NT2/D1 (cell line): ENCODE measurements at regions not wholly inside any gene's neighbourhood (a gene's known extent, or its start where the extent isn't known, plus 50 kb on each side); places are given as distances from the start of the nearest gene placed in this dataset.

Experiments
- SUZ12 ChIP-seq: IDR thresholded peaks from 2 replicates; pipeline ENCODE4 v1.6.1; 2011; ENCODE audit not compliant: insufficient read length, insufficient read depth; ENCODE audit errors: extremely low read depth
- YY1 ChIP-seq: IDR thresholded peaks from 2 replicates; pipeline ENCODE4 v1.6.1; 2011; ENCODE audit not compliant: insufficient read length, insufficient read depth
- ZNF274 ChIP-seq: IDR thresholded peaks from 2 replicates; pipeline ENCODE4 v1.6.1; 2011; ENCODE audit warnings: mild to moderate bottlenecking, low read depth, low read length

DNA sequence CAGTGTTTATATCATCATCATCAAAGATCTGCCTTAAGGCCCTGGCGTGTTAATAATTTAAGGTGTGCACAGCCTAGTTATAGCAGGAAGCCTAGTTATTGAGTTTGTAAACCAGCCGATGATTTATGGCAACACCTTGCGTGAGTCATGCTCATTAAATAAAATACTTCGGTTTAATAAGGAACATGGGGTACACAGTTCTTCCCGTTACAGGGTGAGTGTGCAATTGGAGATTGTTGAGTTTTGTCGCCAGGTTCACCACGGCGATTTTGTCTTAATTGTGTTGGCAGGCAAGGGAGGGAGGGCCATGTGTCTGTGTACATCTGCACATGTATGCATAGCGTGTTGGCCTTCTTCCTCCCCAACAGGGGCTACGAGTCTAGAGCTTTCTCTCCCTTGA, 104.0 kb downstream of the TFAP2A start:
- TF ChIP-seq YY1 (no peak), ZNF274 (no peak), SUZ12 (no peak)
